HFF-Myc (cell line): ENCODE measurements at regions not wholly inside any gene's neighbourhood (a gene's known extent, or its start where the extent isn't known, plus 50 kb on each side); places are given as distances from the start of the nearest gene placed in this dataset.

Source experiments
- DNase-seq: peaks from one replicate; pipeline ENCODE4 v3.0.0-alpha.2; 2011; ENCODE audit warnings: low read depth; ENCODE audit errors: extremely low read depth
- H3K4me3 ChIP-seq: replicated peaks from 2 replicates; pipeline ENCODE4 v1.5.1; 2011; ENCODE audit warnings: low read depth, mild to moderate bottlenecking, control low read depth, low read length
- CTCF ChIP-seq: IDR thresholded peaks from 2 replicates; pipeline ENCODE4 v1.5.1; 2012; ENCODE audit warnings: mild to moderate bottlenecking, low read depth, low read length, control low read depth; ENCODE audit errors: missing control alignments

DNA sequence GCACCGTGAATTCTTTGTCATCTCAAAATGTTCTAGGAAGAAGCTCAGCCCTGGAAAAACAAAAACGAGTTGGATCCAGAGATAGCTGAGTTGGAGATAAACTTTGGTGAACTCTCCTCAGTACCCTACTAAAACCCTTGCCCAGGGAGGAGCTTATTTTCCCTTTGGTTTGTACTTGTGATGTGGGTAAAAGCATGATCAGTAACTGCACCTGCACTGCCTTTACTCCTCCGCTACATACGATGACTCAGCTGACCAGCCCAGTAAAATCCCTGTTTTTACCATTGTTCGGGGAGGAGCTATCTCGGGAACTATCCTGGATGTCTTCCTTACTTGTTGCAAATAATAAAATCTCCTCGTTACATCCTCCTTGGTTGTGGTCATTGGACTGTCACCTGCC, 359.3 kb downstream of the SH2D4B start:
- no peak for TF ChIP-seq CTCF
- no peak overlapping the region for H3K4me3 ChIP-seq
- DNase-seq, result no peak

DNA sequence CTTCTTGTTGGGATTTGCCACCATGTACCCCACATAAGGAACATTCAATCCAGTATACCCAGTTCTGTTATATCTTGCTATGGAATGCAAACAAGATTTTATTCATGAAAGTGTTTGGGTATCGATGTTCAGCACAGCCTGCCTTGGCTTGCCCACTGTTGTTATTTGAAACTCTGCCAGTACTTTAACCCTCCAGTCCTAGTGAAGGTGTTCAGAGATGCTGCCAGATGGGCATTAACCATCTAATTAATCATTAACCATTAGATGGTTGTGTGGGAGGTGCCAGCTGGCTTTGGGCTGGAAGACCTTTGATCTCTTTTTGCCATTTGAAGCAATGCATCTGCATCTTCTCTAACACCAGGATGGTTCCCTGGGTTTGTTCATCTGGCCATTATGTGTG, 363.0 kb downstream of the SH2D4B start:
- no peak overlapping the region for H3K4me3 ChIP-seq
- DNase-seq, result no peak
- TF ChIP-seq CTCF, result no peak

GRCh38 chr10:80908611-80909010, 370.9 kb downstream of the SH2D4B start:
- DNase-seq, result no peak
- no peak for TF ChIP-seq CTCF
- H3K4me3 ChIP-seq, result no peak overlapping the region

- no peak for TF ChIP-seq CTCF
- H3K4me3 ChIP-seq, result no peak overlapping the region
- no peak for DNase-seq
These were observed 371.6 kb downstream of the SH2D4B start for GRCh38 chr10:80909254-80909653.

DNA sequence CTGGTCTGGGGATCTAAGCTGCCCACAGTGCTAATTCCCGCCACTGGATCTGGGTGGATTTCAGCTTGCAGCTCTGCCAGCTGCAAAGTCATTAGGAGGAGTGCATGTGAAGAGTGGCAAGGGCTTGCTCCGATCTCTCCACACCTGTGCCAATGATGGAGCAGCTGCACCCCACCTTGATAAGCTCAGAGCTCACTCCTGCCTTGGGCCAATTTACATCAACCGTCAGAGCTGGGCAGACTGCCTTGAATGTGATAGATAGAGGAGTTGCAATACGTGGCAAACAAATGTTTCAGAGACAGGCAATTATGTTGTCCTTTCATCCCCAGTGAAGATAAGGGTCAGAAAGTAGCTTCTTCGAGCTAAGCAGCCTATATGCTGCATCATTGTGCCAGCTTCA, 379.9 kb downstream of the SH2D4B start:
- DNase-seq, result no peak
- H3K4me3 ChIP-seq, result no peak overlapping the region
- TF ChIP-seq CTCF, result no peak

- no peak overlapping the region for H3K4me3 ChIP-seq
- DNase-seq, result no peak
- no peak for TF ChIP-seq CTCF
These were observed 383.3 kb downstream of the SH2D4B start for GRCh38 chr10:80921032-80921431.
